Endometrial microvascular endothelial cells (primary cell): ENCODE measurements at regions not wholly inside any gene's neighbourhood (a gene's known extent, or its start where the extent isn't known, plus 50 kb on each side); places are given as distances from the start of the nearest gene placed in this dataset.

Experiments used
- in situ Hi-C: cut with HindIII; loops from 2 replicates; pipeline ENCODE4 v1.10.0; 2017; ENCODE audit warnings: low sequenced_read_pairs, low pct_unique_long_range_greater_than_20kb; ENCODE audit errors: inconsistent ontology term

GRCh38 chr14:53541411-53541810 is 388.3 kb upstream of the DDHD1 start:
- in situ Hi-C loops = loop anchor here (25.0 kb wide), 2 partner anchors 421 to 796 kb away; partner anchors contain the start of gene BMP4

- in situ Hi-C loops = loop anchor here (25.0 kb wide), 2 partner anchors 423 to 798 kb away; partner anchors contain the start of gene BMP4
Measured at GRCh38 chr14:53539489-53540126, 386.5 kb upstream of the DDHD1 start.

GRCh38 chr14:53538316-53538881 is 385.3 kb upstream of the DDHD1 start:
- in situ Hi-C loops = loop anchor here (25.0 kb wide), 2 partner anchors 424 to 799 kb away; partner anchors contain the start of gene BMP4

GRCh38 chr14:53537422-53538315 is 384.5 kb upstream of the DDHD1 start:
- in situ Hi-C loops = loop anchor here (25.0 kb wide), 2 partner anchors 425 to 800 kb away; partner anchors contain the start of gene BMP4

GRCh38 chr14:53536446-53536845 is 383.3 kb upstream of the DDHD1 start:
- in situ Hi-C loops = loop anchor here (25.0 kb wide), 2 partner anchors 426 to 801 kb away; partner anchors contain the start of gene BMP4

GRCh38 chr14:53534841-53535240 is 381.7 kb upstream of the DDHD1 start:
- in situ Hi-C loops = loop anchor here (25.0 kb wide), 2 partner anchors 427 to 802 kb away; partner anchors contain the start of gene BMP4

GRCh38 chr14:53533384-53533970 is 380.4 kb upstream of the DDHD1 start:
- in situ Hi-C loops = loop anchor here (25.0 kb wide), 2 partner anchors 429 to 804 kb away; partner anchors contain the start of gene BMP4

GRCh38 chr14:53532853-53533252 is 379.7 kb upstream of the DDHD1 start:
- in situ Hi-C loops = loop anchor here (25.0 kb wide), 2 partner anchors 429 to 804 kb away; partner anchors contain the start of gene BMP4

GRCh38 chr14:53531730-53532129 is 378.6 kb upstream of the DDHD1 start:
- in situ Hi-C loops = loop anchor here (25.0 kb wide), 2 partner anchors 431 to 806 kb away; partner anchors contain the start of gene BMP4

GRCh38 chr14:53531156-53531555 is 378.0 kb upstream of the DDHD1 start:
- in situ Hi-C loops = loop anchor here (25.0 kb wide), 2 partner anchors 431 to 806 kb away; partner anchors contain the start of gene BMP4

- in situ Hi-C loops = loop anchor here (25.0 kb wide), 2 partner anchors 433 to 808 kb away; partner anchors contain the start of gene BMP4
Measured at GRCh38 chr14:53529519-53529918, 376.4 kb upstream of the DDHD1 start.

- in situ Hi-C loops = loop anchor here (25.0 kb wide), 2 partner anchors 434 to 809 kb away; partner anchors contain the start of gene BMP4
Measured at GRCh38 chr14:53528185-53528671, 375.1 kb upstream of the DDHD1 start.

- in situ Hi-C loops = loop anchor here (25.0 kb wide), 2 partner anchors 436 to 811 kb away; partner anchors contain the start of gene BMP4
Measured at GRCh38 chr14:53526200-53526599, 373.1 kb upstream of the DDHD1 start.

GRCh38 chr14:53525608-53526007 is 372.5 kb upstream of the DDHD1 start:
- in situ Hi-C loops = loop anchor here (25.0 kb wide), 2 partner anchors 437 to 812 kb away; partner anchors contain the start of gene BMP4

GRCh38 chr14:53524391-53524790 is 371.3 kb upstream of the DDHD1 start:
- in situ Hi-C loops = no loop called here

GRCh38 chr14:53523226-53523625 is 370.1 kb upstream of the DDHD1 start:
- in situ Hi-C loops = no loop called here

GRCh38 chr14:53520078-53520928 is 367.2 kb upstream of the DDHD1 start:
- in situ Hi-C loops = no loop called here
